ENCODE measurements at regions not wholly inside any gene's neighbourhood (a gene's known extent, or its start where the extent isn't known, plus 50 kb on each side); places are given as distances from the start of the nearest gene placed in this dataset.

DNA sequence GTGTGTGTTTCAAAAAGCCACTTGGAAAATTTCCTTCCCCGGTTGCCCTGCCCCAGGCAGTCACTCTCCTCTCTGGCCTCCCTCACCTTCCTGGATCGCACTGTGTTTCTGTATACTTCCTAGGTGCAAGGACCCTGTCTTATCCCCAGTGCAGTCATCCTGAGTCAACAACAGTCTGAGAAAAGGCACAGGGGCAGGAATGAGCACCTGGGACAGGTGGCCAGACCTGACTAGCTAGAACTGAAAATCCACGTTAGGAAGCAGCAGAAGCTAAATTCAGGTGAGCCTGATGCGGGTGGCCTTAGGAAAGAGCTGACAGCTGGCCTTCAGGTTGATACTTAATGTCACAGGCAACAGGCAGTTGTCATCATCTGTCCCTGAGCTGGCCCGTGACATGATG, 62.9 kb upstream of the VGLL4 start:
- DNase-seq: no peak
- TF ChIP-seq, protein P1, sequence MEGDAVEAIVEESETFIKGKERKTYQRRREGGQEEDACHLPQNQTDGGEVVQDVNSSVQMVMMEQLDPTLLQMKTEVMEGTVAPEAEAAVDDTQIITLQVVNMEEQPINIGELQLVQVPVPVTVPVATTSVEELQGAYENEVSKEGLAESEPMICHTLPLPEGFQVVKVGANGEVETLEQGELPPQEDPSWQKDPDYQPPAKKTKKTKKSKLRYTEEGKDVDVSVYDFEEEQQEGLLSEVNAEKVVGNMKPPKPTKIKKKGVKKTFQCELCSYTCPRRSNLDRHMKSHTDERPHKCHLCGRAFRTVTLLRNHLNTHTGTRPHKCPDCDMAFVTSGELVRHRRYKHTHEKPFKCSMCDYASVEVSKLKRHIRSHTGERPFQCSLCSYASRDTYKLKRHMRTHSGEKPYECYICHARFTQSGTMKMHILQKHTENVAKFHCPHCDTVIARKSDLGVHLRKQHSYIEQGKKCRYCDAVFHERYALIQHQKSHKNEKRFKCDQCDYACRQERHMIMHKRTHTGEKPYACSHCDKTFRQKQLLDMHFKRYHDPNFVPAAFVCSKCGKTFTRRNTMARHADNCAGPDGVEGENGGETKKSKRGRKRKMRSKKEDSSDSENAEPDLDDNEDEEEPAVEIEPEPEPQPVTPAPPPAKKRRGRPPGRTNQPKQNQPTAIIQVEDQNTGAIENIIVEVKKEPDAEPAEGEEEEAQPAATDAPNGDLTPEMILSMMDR (IDR thresholded peaks at IDR 0.05): no peak

DNA sequence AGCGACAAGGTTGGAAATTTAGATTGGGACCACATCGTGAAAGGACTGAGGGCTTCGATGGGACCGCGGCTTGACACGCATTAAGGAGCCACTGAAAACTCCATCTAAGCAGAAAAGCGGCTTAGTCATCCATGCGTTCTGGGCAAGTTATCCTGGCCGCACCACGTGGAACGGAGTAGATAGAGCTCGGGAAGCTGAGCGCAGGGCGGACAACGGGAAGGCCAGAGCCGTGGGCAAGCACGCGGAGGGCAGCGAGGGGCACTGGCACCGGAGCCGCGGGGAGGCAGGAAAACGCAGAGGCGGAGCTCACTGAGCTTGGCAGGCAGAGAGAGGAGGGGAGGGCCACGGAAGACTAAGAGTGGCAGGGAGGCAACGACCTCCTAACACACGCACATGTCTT, 61.3 kb upstream of the VGLL4 start:
- Histone ChIP-seq H3K4me3 (no peak overlapping the region), H3K4me1 (ENCODE audit: low read depth) (no peaks in the 10 kb centered on the region), H3K36me3 (ENCODE audit: low read depth) (no peaks in the 10 kb centered on the region), H3K9me3 (no peaks in the 10 kb centered on the region)
- DNase-seq (no peak), ATAC-seq (no peak)
- intact Hi-C loops (cut with DNase I, micrococcal nuclease): no loop called here
- TF ChIP-seq, protein P1 (IDR thresholded peaks at IDR 0.05): no peak

More for the DNA sequence above, 62.9 kb upstream of the VGLL4 start:
- Histone ChIP-seq H3K36me3 (ENCODE audit: low read depth) (no peaks in the 10 kb centered on the region), H3K9me3 (no peaks in the 10 kb centered on the region), H3K4me3 (no peak overlapping the region), H3K4me1 (ENCODE audit: low read depth) (no peaks in the 10 kb centered on the region)
- intact Hi-C loops (cut with DNase I, micrococcal nuclease): no loop called here
- ATAC-seq: no peak

DNA sequence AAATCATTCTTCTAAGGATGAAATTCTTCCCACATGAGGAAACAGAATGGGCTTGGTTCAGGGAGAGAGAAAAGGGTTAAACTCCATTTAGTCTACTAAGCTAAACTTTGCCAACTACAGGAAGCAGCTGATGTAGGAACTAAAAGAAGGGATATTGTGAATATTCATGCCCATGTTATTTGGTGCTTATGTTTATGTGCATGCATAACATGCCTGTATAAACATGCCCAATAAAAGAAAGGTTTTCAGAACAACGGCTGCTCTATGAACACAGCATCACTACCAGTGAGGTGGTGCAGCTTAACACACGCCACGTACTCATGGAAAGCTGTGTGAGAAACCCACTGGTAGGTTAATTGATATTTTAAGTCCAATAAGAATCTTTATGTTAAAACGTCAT, 59.4 kb upstream of the VGLL4 start:
- H3K9me3 ChIP-seq: no peaks in the 10 kb centered on the region
- no peaks in the 10 kb centered on the region for H3K4me1 ChIP-seq (ENCODE audit: low read depth)
- intact Hi-C loops (cut with DNase I, micrococcal nuclease): no loop called here
- DNase-seq (no peak), ATAC-seq (no peak)
- no peaks in the 10 kb centered on the region for H3K36me3 ChIP-seq (ENCODE audit: low read depth)
- TF ChIP-seq, protein P1 (IDR thresholded peaks at IDR 0.05): no peak
- no peak overlapping the region for H3K4me3 ChIP-seq

DNA sequence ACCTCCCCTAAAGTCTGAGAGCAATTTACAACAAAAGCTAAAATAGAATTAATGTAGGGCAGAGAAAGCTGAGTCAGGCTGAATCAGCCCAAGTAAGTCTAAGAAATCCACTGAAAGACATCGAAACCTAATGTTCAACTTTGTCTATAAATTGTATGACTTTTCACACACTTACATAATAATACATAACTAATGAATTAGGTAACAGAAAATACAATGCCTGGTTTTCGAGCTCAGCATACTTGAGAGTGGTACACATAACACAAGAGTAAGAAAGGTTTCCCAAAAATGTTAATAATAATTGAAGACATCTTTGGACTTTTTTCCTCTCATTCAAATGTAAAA, 55.3 kb upstream of the VGLL4 start:
- ATAC-seq: no peak
- no peaks in the 10 kb centered on the region for H3K9me3 ChIP-seq
- TF ChIP-seq, protein P1 (IDR thresholded peaks at IDR 0.05): no peak
- H3K4me1 ChIP-seq (ENCODE audit: low read depth): peaks cover 3% of the 10 kb centered on the region
- no peak overlapping the region for H3K4me3 ChIP-seq
- intact Hi-C loops (cut with DNase I, micrococcal nuclease): no loop called here
- no peak for DNase-seq
- H3K36me3 ChIP-seq (ENCODE audit: low read depth): no peaks in the 10 kb centered on the region

DNA sequence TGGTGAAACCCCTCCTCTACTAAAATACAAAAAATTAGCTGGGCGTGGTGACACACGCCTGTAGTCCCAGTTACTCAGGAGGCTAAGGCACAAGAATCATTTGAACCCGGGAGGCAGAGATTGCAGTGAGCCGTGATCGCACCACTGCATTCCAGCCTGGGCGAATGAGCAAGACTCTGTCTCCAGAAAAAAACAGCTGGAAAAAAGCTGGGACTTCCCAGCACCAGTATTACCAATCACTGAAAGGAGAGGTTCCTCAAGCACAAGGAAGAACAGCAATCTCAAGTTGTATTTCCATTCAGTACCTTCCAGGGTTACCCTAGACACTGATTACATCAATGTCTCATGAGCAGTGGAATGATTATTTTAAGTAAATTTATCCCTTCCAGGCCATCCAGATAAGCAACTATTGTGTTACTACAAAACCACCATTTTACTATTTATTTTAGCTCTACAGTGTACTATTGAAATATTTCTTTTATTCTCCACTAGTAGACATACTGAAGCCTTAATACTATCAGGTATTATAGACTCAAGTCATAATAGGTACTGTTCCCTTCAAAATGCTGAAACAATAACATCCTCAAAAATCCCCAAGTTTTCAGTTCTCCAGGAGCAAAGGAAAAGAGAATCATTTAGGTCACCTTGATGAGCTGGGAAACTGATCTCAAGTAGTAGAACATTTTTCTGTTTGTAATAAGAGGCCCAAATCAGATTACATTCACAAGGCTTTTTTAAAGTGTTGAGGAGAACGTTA, 54.8 kb upstream of the VGLL4 start:
- no peaks in the 10 kb centered on the region for H3K36me3 ChIP-seq (ENCODE audit: low read depth)
- peaks cover 4% of the 10 kb centered on the region for H3K4me1 ChIP-seq (ENCODE audit: low read depth)
- ATAC-seq (no peak), DNase-seq (no peak)
- intact Hi-C loops (cut with DNase I, micrococcal nuclease): no loop called here
- H3K4me3 ChIP-seq: no peak overlapping the region
- TF ChIP-seq, protein P1 (IDR thresholded peaks at IDR 0.05): no peak
- no peaks in the 10 kb centered on the region for H3K9me3 ChIP-seq

DNA sequence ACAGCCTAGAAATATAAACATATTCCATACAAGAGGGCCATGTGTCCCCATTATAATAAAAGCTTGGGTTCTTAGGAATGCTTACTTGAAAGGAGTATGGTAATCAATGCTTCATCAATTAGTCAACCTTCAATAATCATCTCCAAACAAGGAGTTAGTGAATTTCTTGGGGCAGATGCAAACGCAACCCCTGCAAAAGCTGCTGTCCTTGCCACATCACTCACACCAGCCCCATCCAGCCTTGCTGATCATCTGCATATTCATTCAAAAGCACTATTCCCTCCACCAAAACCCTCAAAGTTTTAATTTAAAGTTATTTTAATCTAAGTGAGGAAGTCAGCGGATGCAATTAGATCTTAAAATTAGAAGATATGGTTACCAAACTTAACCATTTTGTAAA, 54.0 kb upstream of the VGLL4 start:
- Histone ChIP-seq H3K36me3 (ENCODE audit: low read depth) (no peaks in the 10 kb centered on the region), H3K4me3 (no peak overlapping the region), H3K9me3 (no peaks in the 10 kb centered on the region), H3K4me1 (ENCODE audit: low read depth) (peaks cover 4% of the 10 kb centered on the region)
- intact Hi-C loops (cut with DNase I, micrococcal nuclease): no loop called here
- DNase-seq (no peak), ATAC-seq (no peak)
- TF ChIP-seq, protein P1 (IDR thresholded peaks at IDR 0.05): no peak

Data from mucosa of descending colon (tissue), 3 donors.